Hematopoietic multipotent progenitor cell treated with erythropoietin and hydrocortisone succinate and interleukin-3 and kit ligand, for 4 days (in vitro differentiated cells): ENCODE measurements at regions not wholly inside any gene's neighbourhood (a gene's known extent, or its start where the extent isn't known, plus 50 kb on each side); places are given as distances from the start of the nearest gene placed in this dataset.
A peak's percentile ranks its signal among the peaks of the same experiment; 100 is the strongest.
"Not testable (repeated sequence)": the region's sequence is repeated elsewhere in the genome, so short reads cannot be mapped to it uniquely, and the experiment has no call there.

Source experiments
- DNase-seq: peaks from one replicate; pipeline ENCODE4 v3.0.0-alpha.2; 2015

DNA sequence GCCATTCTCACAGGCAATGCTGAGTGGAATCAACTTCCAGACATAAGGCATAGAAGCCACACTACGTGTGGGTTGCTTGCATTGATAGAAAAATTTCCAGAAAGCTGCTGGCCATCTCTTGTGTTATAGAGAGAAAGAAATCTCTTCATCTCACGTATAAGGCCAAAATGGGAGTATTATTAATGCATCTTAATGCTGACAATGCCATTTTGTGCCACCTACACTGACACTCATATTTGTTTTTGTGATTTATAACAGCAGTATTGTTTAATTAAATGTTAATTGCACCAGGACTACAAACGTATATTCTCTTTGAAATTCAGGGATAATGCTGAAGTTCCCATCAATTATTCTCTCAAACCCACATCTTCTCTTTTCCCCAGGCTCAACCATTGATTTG lies 56.1 kb upstream of the TMEM132D start:
- no peak for DNase-seq

DNA sequence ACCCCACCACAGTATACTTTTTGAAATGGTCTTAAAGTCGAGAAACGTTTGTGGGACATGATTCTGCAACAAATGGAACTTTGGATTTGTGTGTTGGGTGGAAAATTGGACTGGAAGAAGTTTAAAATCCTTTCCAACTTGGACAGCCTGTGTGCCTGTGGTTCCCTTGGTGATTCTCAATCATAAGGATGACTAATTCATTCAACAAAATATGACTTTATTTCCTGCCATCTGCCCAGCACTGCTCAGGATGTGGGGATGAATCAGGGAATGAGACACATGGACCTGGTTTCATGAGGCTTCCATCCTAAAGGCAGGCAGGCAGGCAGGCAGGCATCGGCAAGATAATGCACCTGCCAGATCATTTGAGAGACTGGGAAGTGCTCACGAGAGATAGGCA lies 57.3 kb upstream of the TMEM132D start:
- DNase-seq = no peak

DNA sequence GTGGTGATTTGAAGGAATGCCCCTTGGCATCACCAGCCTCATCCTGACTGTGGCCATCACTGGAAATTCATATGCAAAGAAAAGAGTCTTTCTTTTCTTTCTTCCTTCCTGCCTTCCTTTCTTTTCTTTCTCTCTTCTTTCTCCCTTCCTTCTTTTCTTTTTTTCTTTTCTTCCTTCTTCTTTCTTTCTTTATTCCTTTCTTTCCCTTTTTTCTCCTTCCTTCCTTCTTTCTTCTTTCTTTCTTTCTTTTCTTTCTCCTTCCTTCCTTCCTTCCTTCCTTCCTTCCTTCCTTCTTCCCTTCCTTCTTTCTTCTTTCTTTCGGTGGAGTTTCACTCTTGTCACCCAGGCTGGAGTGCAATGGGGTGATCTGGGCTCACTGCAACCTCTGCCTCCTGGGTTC lies 58.0 kb upstream of the TMEM132D start:
- DNase-seq = no peak

DNA sequence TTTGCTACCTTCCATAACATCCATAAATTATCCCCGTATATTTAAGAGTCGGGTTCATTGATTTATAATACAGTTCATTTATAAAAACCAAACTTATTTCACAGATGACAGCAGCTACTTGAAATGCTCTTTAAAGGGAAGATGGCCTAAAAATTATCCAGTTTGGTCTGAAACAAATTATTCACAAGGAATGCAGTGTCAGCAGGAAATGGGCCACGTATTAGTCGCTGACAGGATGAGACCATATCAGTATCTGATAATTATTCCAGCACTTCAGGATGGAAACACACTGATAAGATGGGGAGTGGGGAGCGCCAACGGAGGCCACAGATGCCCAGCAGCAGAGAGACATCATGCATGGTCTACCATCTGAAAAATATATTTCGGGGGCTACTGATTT lies 60.5 kb upstream of the TMEM132D start:
- DNase-seq = no peak

DNA sequence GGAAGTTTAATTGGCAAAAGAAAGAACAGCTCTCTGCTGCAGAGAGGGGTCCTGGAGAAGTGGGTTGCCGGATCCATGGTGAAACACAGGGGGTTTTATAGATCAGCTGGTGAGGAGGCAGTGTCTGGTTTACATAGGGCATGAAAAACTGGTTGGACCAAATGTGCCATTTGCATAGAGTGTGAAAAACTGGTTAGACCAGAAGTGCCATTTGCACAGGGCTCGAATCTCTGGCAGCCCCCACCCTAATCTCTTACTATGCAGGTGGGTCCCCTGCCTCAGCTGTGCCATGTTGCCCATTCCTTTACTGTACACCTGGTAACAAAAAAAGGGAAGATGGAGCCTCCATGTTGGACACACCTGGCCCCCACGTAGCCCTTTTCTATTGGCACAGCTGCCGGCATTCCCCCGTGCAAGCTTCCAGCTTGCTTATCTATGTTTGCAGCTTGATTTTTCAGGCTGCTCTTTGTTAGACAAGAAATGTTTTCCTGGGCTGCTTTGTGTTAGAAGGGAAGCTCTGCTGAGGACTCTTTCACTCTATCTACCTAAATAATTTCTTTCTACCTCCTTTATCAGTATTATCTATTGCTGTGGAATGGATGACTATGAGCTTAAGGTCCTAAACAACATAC lies 61.1 kb upstream of the TMEM132D start:
- DNase-seq = no peak

DNA sequence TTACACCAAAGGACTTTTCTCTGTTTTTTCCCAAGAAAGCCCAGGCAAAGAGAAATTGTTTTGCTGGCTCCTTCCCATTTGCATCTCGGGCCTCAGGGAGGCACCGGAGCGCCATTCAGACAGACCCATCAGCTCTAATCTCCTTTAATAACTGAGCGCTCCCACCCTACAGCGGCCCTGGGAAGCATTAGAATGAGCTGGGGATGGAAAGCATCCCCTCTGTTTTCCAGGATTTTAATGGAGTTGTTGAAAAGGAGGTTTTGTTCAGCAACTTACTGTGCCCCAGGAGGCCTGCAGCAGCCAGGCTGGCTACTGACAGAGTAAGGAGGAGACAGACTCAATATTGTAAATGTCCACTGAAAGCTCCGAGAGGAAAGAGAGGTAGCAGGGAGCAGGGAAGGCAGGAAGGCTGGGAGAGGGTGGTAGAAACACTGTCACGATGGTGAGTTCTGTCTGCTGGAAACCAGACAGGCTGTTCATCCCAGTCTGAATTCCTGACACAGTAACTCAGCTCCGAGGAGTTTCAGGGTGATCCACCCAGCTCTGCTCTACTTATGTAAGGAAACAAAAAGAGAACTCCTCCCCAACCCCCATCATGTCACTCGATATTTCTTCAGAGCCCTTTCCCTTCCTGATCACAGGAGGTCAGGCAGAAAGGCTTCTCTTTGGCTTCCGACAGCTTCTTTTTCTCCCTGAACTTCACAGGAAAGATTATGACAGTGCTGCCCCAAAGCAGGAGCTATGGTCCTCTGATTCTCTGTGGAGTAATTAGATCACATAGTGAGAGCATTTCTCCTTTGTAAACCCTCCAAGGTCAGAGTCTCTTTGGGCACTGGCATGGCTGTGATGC lies 62.5 kb upstream of the TMEM132D start:
- DNase-seq = no peak

DNA sequence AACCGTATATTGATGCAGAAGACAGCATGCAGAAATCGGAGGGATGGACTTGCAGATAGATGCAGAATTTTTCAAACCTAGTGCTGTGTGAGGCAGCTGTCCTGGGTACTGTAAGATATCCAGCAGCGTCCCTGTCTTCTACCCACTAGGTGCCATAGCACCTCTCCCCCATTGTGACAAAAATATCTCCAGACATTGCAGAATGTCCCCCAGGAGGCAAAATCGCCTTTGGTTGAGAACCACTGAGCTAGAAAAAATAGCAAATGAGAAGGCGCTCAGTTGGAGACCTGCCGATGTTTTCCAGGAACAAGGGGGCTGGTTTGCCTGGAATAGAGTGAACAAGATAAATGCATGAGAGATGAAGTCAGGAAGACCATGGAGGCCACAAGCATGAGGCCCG lies 67.9 kb upstream of the TMEM132D start:
- DNase-seq = no peak

DNA sequence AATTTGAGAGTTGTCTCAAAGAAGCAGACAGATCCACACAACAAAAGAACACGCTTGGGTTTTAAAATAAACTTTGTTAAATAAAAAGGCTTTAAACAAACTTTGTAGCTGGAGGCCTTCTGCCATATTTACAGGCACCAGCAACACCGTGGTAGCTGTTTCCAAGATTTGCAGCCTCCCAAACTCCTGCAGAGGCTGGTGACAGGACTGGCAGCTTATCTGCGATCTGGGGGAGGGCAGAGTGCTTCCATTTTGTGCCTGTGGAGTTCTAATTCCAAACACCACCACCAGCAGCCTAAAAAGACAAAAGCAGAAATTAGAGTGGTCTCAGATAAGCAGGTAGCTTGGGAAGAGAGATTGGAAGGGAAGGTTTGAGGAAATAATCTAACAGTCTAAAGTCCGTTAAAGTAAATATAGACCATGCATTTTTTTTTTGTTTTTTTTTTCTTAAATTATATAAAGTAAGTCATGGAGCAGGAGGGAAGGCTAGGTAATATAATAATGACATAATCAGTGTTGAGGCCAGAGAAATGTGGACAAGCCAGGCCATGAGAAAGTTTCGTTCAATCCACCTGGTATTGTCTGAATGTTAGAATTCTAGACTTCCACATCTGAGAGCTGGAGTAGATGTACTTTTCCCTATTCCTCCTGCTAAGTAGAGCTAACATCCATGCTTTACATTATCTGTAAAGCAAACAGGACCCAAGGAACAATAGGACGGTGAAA lies 69.6 kb upstream of the TMEM132D start:
- DNase-seq = no peak

DNA sequence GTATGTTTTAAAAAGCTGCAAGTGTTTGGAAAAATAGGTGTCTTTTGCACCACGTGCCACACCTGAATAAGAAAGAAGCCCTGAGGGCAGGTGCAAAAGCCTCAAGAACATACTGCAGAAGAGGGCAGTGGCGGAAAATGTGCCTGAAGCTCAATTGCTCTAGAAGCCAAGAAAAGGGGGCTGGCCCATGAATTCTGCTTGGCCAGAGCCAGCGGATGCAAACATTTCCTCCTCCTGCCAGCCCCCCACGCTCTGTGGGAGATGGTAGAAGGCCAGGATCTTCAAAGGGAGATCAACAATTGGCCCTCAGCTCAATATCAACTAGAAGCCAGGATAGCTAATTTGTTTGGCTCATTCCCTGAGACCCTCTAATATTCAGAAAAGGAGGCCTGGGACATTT lies 80.3 kb upstream of the TMEM132D start:
- no peak for DNase-seq

DNA sequence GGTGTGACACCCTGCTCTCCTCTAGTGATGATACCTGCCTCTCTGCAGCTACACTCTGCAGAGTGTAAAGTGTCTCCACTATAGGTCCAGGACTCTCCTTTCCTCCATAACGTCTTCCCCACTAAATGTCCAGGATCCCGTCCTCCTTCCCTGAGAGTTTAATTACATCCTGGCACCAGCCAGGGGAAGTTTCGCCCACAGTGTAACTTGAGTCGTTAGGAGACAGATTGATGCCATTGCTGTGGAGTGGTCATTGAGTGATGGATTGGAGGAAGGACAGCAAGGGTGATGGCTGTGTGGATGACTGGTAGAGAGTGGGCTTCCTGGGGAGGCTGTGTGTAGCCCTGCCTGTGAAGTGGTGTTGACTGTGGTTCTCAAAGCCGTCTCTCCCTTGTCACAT lies 84.0 kb upstream of the TMEM132D start:
- DNase-seq = no peak

DNA sequence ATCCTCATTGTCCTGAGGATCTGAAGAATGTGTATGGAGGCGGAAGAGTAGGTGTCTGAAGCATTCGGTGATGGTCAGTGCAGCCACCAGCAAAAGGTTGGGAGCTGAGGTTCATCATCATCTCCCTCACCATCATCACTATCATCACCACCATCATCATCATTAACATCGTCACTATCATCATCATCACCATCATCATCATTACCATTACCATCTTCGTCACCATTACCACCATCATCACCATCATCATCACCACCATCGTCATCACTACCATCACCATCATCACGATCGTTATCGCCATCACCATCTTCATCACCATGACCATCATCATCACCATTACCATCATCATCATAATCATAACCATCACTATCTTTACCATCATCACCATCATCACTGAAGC lies 90.8 kb upstream of the TMEM132D start:
- no peak for DNase-seq

DNA sequence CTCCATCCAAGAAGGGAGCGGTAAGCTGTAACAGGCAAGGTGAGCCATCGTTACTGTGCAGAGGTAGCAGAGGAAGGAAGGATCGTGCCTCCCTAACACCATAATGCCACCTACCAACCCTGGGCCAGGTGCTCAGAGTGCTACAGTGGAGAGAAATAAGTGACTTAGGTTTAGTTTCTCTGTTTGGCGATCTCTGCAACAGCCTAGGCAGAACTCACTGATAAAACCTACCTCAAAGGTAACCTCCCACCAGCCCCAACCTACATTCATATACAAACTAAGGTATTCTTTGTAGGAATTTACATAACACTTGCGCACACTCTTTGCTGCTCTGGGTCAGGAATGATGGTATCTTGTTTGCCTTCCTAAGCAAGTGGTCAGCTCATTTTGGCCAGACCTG lies 93.4 kb upstream of the TMEM132D start:
- no peak for DNase-seq

DNA sequence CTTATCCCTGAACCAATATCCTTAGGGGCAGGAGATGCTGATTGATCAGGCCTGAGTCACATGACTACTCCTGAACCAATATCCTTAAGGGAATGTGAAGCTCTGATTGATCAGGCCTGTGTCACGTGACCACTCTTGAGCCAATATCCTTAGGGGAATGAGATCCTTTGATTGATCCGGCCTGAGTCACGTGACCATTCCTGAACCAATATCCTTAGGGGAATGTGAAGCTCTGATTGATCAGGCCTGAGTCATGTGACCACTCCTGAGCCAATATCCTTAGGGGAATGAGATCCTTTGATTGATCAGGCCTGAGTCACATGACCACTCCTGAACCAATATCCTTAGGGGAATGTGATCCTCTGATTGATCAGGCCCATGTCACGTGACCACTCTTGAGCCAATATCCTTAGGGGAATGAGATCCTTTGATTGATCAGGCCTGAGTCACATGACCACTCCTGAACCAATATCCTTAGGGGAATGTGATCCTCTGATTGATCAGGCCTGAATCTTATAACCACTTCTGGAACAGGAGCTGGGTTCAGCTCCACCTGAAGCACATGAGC lies 100.6 kb upstream of the TMEM132D start:
- not testable (repeated sequence) for DNase-seq

DNA sequence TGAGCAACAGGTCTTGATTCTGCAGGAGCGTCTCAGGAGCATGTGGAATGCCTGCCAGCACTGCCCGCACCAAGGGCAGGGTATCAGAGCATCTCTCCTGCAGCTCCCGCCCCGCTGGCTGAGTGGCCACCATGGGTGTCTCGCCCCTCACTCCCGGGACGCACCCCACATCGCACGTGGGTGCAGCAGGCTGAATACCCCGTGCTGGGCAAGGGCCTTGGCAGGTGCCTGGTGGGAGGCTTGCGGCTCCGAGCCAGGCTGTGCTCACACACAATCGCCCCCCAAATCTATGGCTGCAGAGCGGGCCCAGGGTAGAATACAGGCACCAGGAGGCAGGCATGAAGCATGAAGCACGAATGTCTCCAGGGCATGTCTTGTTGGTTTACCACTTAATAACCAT lies 103.9 kb upstream of the TMEM132D start:
- no peak for DNase-seq

DNA sequence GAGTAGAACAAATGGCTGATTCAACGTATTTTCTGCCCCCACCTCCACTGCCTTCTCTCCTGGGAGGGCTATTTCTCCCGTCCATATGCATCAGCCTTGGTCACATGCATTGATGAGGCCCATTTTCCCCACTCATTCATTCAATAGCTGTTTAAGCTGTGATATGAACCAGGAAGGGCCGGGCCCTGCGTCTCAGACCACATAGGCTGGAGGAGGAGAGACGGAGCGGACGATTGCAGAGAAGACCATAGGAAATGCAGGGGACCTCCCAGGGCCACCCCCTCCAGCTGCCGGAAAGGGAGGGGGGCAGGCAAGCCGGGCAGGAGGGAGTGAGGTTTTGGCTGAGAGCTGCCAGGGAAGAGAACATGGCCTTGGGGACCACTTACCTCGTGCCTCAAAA lies 104.4 kb upstream of the TMEM132D start:
- no peak for DNase-seq

DNA sequence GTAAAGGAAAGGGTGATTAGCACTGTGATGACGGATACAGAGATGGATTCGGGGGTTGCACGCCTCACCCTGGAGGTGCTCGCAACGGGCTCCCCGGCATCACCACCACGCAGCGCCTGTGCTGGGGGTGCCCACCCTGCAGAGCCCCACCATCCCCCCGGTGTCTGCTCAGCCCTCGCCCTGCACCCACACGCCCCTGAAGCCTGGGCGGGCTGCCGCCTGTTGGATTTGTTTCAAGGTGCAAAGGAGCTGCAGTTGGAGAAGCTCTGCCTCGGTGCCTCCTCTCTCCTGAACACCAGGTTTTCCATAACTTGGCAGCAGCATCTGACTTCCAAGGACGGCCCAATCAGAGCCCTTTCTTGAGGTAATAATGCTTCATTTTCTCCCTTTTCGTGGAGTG lies 106.1 kb upstream of the TMEM132D start:
- DNase-seq = no peak

DNA sequence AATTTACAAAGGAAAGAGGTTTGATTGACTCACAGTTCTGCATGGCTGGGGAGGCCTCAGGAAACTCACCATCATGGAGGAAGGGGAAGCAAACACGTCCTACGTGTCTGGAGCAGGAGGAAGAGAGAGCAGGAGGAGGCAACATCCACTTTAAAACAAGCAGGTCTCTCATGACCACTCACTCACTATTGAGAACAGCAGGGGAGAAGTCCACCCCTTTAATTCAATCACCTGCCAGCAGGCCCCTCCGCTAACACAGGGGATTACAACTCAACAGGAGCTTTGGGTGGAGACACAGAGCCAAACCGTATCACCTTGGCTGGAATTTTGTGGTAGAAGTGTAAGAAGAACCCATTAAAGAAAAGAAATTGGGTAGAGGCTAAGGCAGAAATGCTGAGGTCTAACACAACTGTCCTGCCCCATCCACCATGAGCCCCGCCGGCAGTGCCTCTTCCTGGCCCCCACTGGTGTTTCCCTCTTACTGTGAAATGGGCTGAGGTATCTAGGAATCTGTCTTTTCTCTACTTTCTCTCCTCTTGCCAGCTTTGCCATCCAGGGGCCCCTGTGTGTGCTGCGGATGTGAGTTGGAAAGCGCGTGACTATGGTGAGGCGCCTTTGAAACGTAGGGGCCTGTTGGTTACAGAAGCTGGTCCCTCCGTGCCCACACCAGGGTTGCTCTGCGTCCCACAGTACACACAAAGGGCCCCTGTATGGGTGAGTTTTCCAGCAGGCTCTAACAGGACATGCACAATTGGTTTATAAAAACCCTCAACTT lies 108.0 kb upstream of the TMEM132D start:
- DNase-seq = no peak

DNA sequence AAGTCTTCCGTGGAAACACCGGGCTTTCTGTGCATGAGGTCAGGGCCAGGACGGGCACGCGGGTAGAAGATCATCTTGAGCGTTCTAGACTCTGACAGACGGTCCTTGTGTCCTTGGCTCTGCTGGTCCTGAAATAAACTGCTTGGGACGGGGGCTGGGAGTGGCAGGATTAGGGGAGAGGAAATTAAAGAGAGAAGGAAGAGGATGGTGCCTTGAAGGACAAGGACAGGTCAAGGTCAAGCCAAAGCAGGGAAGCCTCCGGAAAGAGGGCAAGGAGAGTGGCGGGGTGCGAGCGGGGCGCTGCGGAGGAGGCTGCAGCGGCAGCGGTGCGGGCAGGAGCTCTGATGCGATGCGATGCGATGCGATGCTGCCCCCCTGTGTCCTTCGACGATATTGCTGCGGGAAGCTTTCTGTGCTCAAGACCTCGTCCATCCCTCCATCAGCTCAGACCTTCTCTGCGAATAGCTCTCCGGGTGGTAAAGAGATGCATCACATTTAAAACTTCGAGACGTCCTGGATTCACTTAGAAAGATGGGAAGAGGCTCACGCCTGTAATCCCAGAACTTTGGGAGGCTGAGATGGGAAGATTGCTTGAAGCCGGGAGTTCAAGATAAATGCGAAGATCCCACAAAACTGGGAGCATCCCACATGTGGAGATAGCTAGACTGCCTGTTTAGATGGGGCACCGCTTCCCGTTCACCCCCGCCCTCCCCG lies 110.1 kb upstream of the TMEM132D start:
- DNase-seq = peak; percentile 71

DNA sequence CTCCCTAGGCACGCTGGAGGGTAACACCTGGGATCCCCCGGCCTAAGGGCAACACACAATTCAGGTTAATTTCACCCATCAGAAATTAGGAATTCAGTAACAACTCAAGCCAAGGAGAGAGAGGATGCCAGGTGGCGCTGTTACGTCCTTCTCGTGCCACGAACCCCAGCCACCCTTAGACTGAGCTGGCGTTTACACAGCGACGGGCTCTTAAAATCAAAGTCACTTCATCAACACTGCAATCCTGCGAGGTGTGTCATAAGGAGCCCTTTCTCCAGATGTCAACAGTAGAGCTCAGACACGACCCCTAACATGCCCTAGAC lies 110.6 kb upstream of the TMEM132D start:
- DNase-seq = peak; percentile 22

DNA sequence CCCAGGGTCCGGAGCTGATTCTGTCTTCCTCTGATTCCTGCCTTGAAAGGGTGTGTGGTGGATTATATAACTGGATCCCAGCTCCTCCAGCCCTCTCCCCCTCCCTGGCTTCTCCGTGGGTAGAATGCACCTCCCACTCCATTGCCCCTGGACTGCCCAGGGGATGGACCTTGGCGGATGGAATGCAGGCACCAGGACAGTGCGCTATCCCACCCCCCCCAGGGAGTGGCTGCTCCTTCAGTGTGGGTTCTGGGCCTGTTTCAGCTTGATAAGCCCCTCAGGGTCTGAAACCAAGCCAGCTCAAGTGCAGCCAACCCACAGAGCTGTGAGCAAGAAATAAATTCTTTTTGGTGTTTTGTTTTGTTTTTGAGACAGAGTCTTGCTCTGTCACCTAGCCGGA lies 112.4 kb upstream of the TMEM132D start:
- peak; percentile 15 for DNase-seq

DNA sequence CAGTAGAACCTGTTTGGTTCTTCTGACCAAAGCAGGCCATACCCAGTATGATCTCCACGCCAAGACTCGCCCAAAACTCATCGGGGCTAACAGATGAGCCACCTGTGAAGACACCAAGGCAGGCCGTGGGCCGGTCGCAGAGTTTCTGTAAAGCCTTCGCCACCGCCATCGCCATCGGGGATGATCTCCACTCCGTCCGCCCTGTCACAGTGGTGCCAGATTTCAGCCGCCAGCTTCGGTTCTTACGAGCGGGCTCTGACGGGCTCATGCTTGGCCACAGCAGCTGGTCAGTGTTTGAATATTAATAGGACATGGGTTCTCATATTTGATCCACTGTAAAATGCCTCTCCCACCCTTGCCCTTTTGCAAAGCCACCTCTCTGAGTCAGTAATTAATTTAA lies 113.2 kb upstream of the TMEM132D start:
- DNase-seq = no peak
